D341Med (cell line): ENCODE measurements at regions not wholly inside any gene's neighbourhood (a gene's known extent, or its start where the extent isn't known, plus 50 kb on each side); places are given as distances from the start of the nearest gene placed in this dataset.
"Not testable (repeated sequence)": the region's sequence is repeated elsewhere in the genome, so short reads cannot be mapped to it uniquely, and the experiment has no call there.

Experiments used
- DNase-seq: peaks from one replicate; pipeline ENCODE4 v3.0.0; 2012; ENCODE audit warnings: low spot score

DNA sequence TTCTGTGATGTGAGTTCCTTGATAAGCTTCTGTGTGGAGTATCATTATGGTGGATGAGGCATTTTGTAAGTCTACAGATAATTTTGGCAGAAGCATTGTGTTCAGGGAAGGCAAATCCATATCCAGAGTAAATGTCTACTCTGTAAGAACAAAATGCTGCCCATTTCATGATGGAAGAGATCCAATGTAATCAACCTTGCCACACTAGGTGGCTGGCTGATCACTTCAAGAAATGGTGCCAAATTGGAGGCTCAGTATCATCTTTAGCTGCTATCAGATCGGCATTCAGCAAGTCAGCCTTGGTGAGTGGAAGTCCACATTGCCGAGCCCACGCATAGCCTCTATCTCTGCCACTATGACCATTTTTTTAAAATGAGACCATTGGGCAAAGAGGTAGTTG is 565.8 kb upstream of the USP24 start:
- no peak for DNase-seq

- no peak for DNase-seq
Observed at GRCh38 chr1:55777545-55777944, 562.4 kb upstream of the USP24 start.

DNA sequence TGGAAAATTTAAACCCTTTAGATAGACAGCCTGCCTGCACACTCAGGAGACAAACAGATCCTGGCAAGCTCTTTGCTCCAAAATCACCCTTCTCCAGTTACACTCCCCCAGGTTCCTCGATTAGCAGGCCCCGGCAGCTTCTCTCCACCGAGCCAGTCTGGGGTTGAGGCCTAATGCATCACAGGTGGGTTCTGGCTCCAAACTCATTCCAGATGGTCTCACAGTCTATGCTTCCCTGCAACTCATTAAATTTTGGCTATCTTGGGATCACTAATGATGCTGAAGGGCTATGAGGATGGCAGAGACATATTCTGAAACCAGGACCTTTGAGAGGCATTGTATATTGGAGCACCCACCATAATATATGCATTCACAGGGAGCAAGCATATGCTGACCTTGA is 559.8 kb upstream of the USP24 start:
- no peak for DNase-seq

- DNase-seq, result no peak
Observed at GRCh38 chr1:55774446-55774845, 559.3 kb upstream of the USP24 start.

- DNase-seq, result no peak
Observed at GRCh38 chr1:55773211-55773940, 558.2 kb upstream of the USP24 start.

- no peak for DNase-seq
Observed at GRCh38 chr1:55768327-55768952, 553.3 kb upstream of the USP24 start.

- DNase-seq, result no peak
Observed at GRCh38 chr1:55767171-55767570, 552.0 kb upstream of the USP24 start.

- DNase-seq, result not testable (repeated sequence)
Observed at GRCh38 chr1:55765505-55765904, 550.3 kb upstream of the USP24 start.

DNA sequence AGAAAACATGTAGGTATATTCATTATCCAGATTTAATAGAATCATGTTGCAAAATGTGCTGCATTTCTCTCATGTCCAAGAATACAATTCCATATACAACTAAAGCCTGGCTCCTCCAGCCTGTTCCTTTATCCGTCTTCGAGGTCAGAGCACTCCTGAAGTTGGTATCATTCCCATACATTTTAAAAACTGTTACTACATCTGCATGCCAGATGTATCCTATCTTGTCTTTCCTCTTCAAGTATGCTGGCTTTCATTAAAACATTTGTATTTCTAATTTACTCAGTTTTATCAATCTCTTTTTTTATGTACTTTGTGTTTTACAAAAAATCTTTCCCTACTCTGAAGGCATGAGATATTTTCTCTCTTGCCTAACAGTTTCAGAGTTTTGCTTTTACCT is 536.6 kb upstream of the USP24 start:
- DNase-seq, result no peak

DNA sequence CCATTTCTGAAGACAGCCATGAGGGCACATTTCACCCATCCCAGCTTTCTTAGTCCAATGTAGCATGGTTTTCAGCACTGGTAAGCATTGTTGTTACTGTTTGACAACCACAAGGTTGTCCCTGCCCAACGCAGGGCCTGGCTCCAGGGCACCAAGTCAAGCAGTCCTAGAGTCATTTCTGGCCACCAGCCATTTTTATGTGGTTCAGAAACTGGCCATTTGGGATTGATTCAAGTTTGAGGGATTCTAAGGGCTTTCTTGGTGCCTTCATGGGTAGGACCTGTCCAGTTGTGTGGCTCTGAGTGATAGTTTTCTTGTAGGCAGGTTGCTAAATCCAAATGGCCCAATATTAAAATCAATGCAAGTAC is 535.4 kb upstream of the USP24 start:
- DNase-seq, result no peak

- no peak for DNase-seq
Observed at GRCh38 chr1:55749975-55750627, 534.9 kb upstream of the USP24 start.

DNA sequence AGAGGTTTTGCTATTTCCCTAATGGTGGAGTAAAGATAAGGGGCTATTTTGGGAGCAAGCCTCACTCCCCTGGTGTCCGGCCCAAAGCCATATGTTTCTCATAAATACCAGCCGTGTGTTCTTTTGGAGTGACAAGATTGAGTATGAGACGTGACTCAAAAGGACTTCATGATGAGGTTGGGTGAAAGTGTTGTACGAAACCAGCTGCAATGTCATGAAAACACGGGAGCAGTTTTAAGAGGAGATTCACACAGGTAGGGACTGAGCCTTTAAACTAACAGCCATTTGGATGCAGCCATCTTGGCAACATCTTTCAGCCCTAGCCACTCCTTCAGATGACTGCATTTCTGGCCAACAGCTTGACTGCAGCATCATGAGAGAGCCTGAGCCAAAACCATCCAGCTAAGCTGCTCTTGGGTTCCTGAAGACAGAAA is 532.3 kb upstream of the USP24 start:
- DNase-seq, result no peak

GRCh38 chr1:55746710-55747109 is 531.5 kb upstream of the USP24 start:
- DNase-seq, result no peak

DNA sequence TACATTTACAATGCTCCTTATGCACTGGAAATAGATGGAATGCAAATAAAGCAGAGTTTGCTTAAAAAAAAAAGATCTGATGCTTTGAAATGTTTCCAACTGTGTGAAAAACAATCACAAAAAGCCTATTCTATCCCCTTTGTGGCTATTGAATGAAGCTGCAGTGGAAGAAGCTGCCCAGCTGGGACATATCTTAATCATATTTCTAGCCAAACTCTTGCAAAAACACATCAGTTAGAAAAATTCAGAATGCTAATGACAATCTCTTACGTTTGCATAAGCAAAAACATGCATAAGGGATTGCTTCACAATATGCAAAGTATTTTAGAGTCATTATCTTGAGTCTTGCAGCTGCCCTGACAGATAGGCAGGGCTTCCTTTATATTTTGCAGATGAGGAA is 526.4 kb upstream of the USP24 start:
- no peak for DNase-seq

DNA sequence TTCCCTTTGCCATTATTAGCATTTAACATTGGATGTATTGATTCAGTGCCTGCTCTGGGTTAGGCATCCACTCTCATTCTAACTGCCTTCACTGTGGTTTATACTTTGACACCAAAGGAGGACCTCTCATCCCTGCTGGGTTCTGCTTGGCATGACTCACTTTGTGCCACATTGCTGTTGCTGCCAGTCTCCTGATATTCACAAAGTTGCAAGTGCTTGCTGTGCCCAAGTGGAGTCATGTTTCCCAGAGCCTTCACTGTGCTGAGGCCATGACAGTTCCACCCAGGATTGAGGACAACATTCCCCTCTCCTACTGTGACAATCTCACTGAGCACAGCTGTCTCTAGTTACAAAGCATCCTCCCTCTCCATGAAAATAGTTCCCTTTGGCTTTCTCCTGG is 519.9 kb upstream of the USP24 start:
- DNase-seq, result no peak

DNA sequence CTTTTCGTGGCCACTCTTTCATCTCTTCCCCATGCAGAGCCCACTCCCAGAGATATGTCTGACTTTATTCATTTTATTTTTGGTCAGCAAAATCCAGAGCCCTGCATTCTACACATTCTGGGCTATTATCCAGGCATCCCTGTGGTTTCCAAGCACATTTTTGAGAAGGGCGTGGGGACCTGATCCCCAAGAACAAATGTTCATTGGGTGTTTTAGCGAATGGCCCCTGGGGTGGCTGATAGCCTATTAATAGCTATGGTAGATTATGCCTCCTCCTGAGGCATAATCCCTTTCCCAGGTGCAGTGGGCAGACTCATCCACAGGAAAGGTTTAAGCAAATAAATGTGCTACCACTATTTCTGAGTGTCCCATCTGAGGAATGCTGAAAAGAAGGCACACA is 511.8 kb upstream of the USP24 start:
- no peak for DNase-seq

GRCh38 chr1:55725378-55725777 is 510.2 kb upstream of the USP24 start:
- DNase-seq, result no peak

GRCh38 chr1:55724551-55725325 is 509.6 kb upstream of the USP24 start:
- DNase-seq, result no peak

- no peak for DNase-seq
Observed at GRCh38 chr1:55723001-55723400, 507.8 kb upstream of the USP24 start.

GRCh38 chr1:55720261-55720660 is 505.1 kb upstream of the USP24 start:
- peak; percentile 43 for DNase-seq

DNA sequence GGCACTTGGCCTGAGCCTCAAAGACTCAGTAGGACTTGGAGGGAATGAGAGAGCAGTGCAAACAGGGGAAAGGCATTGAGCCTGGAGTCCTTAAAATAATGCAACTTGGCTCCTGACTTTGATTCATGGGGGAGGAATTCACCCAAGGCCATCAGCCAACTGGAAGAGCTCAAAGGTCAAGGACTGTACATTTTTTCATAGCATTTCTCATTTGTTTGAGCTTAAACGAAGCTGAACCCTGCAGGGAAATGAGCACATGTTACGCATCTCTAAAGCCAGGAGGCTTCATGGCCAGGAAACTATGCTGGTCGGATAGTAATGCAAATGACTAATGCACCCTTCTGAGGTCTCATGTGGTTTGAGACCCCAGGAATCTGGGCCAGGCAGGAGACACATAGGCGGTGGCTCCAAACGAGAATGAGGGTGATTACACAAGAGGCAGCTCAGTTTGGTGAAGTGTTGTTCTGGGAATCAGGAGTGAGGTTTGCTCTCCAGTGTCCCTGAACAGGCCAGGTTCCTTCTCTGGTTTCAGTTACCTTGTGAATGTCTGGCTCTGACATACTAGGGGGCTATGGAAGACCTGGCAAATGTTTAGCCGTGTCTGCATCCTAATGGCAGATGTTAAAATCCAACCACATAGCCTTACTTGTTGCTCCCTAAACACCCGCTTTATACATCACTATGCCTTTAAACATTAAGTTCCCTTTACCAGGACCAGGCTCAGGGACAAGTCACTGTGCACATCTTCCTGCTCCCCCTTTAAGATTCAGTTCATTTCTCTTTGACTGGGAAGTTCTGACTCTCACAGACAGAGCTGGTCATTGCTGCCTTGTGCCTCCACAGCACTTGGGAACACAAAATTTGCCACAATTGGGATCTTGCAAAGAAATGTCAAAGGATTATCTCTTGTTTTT is 503.9 kb upstream of the USP24 start:
- no peak for DNase-seq

DNA sequence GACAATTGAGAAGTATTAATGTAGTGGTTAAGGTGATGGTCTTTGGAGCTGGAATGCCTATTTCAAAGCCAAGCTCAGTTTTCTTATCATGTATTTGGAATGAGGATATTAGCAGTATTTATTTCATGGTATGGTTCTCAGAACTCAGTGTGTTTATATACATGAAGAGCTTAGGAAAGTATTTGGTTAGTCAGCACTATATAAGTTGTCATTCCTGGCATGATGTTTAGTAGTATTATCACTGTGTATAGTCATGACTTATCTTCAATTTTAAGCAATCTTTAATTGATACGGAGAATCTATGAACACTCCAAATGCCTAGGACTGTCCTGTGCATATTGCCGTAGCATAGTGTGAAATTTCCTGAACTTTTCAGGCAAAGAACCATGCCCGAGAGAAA is 501.9 kb upstream of the USP24 start:
- DNase-seq, result no peak
